ENCODE measurements at regions not wholly inside any gene's neighbourhood (a gene's known extent, or its start where the extent isn't known, plus 50 kb on each side); places are given as distances from the start of the nearest gene placed in this dataset.

DNA sequence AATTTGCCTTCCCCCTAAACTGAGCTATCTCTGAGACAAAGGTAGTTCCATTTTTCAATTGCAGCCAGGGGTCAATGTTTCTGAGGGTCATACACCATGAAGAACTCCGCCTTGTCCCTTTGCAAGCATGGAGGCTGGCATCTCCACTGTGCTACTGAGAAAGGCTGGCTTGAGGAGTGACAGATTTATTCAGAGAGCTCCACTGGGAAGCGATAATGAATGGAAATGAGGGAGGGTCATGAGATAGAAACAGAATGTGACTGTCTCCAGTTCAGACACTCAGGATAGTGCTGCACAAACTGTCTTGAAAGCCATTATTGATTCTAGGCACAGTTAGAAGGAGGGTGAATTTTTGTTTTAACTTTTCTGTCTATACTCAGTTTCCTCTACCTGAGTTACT, 197.5 kb downstream of the ZNF326 start:
- intact Hi-C loops (cut with micrococcal nuclease) (no loop called here), dilution Hi-C loops (cut with MboI; ENCODE audit: extremely low pct_ligation_motif_present, low sequenced_read_pairs) (no loop called here)
- H3K9me1 ChIP-seq (replicated peaks; ENCODE audit: control insufficient read depth, extremely low read depth, insufficient read depth, low read length), result no peaks in the 10 kb centered on the region
- no peak overlapping the region for H3K9ac ChIP-seq (replicated peaks; ENCODE audit: extremely low read depth, insufficient read depth, low read length)
- no peak overlapping the region for H2AFZ ChIP-seq (ENCODE audit: low read depth, low read length)
- CTCF ChIA-PET, result interaction anchor here (1.0 kb wide), 1 partner anchor 17 kb away, joined by 3 read pairs; no protein-coding TSS in a partner anchor
- H3K4me2 ChIP-seq (ENCODE audit: insufficient read depth, low read length), result no peak overlapping the region
- H4K20me1 ChIP-seq (replicated peaks; ENCODE audit: control insufficient read depth, extremely low read depth, insufficient read depth, low read length), result no peaks in the 10 kb centered on the region
- no peaks in the 10 kb centered on the region for H3K36me3 ChIP-seq (ENCODE audit: control insufficient read depth in 2 of 2, extremely low read depth in 1 of 2, insufficient read depth in 2 of 2, low read length in 2 of 2)
- DNase-seq (ENCODE audit: low read depth, low spot score) (no peak), FAIRE-seq (no peak)
- no peak overlapping the region for H3K27ac ChIP-seq (ENCODE audit: insufficient read depth, low read depth, low read length)
- H3K4me1 ChIP-seq (ENCODE audit: control insufficient read depth, extremely low read depth, insufficient read depth, low read length), result no peaks in the 10 kb centered on the region
- no peaks in the 10 kb centered on the region for H3K79me2 ChIP-seq (ENCODE audit: control insufficient read depth, insufficient read depth, low read length)
- POLR2A ChIA-PET, result no interaction called here
- no TSS peak for BruUV-seq (replicated peaks)
- H3K27me3 ChIP-seq (ENCODE audit: control insufficient read depth in 2 of 2, insufficient read depth in 2 of 2, low read length in 2 of 2), result peaks cover 0 to 2% of the 10 kb centered on the region in 2 experiments
- no peaks in the 10 kb centered on the region for H3K9me3 ChIP-seq (replicated peaks; ENCODE audit: control insufficient read depth, insufficient read depth, low read length)
- H3K4me3 ChIP-seq (replicated peaks in 1 of 3; ENCODE audit: insufficient read depth in 1 of 3, low read depth in 1 of 3, low read length in 3 of 3), result no peak overlapping the region
- TF ChIP-seq MYC (IDR thresholded peaks at IDR 0.05; ENCODE audit: low read depth, low read length) (no peak), GATA2 (IDR thresholded peaks at IDR 0.05; ENCODE audit: insufficient read depth, insufficient read length, low read depth, low read length) (no peak), POLR2AphosphoS5 (IDR thresholded peaks at IDR 0.05; ENCODE audit: insufficient read depth, low read depth, low read length) (no peak), FOS (IDR thresholded peaks at IDR 0.05; ENCODE audit: borderline replicate concordance, insufficient read depth, low read length) (no peak), POLR2A (IDR thresholded peaks at IDR 0.05; ENCODE audit: low read depth, low read length) (no peak), EZH2 (IDR thresholded peaks at IDR 0.05; ENCODE audit: borderline replicate concordance, low read depth, low read length, severe bottlenecking) (no peak), JUN (IDR thresholded peaks at IDR 0.05; ENCODE audit: borderline replicate concordance, insufficient read depth, insufficient read length, low read depth) (no peak)
- TF ChIP-seq, protein P1, sequence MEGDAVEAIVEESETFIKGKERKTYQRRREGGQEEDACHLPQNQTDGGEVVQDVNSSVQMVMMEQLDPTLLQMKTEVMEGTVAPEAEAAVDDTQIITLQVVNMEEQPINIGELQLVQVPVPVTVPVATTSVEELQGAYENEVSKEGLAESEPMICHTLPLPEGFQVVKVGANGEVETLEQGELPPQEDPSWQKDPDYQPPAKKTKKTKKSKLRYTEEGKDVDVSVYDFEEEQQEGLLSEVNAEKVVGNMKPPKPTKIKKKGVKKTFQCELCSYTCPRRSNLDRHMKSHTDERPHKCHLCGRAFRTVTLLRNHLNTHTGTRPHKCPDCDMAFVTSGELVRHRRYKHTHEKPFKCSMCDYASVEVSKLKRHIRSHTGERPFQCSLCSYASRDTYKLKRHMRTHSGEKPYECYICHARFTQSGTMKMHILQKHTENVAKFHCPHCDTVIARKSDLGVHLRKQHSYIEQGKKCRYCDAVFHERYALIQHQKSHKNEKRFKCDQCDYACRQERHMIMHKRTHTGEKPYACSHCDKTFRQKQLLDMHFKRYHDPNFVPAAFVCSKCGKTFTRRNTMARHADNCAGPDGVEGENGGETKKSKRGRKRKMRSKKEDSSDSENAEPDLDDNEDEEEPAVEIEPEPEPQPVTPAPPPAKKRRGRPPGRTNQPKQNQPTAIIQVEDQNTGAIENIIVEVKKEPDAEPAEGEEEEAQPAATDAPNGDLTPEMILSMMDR (IDR thresholded peaks at IDR 0.05; ENCODE audit: extremely low read depth in 1 of 2, insufficient read depth in 1 of 2, low read depth in 1 of 2, low read length in 2 of 2), result no peak
- TF ChIP-seq, protein P2, sequence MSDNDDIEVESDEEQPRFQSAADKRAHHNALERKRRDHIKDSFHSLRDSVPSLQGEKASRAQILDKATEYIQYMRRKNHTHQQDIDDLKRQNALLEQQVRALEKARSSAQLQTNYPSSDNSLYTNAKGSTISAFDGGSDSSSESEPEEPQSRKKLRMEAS (IDR thresholded peaks at IDR 0.05; ENCODE audit: insufficient read depth, insufficient read length), result no peak

All from endothelial cell of umbilical vein (primary cell).